Nephron progenitor cell (in vitro differentiated cells): ENCODE measurements at regions not wholly inside any gene's neighbourhood (a gene's known extent, or its start where the extent isn't known, plus 50 kb on each side); places are given as distances from the start of the nearest gene placed in this dataset.
A peak's percentile ranks its signal among the peaks of the same experiment; 100 is the strongest.

Experiments used
- DNase-seq: peaks from one replicate; pipeline ENCODE4 v3.0.0; 2021
- H3K27ac Mint-ChIP-seq: 2 replicates; pipeline ENCODE4 v1.8.0; 2021; ENCODE audit warnings: mild to moderate bottlenecking, moderate library complexity, mixed read lengths
- H3K27me3 Mint-ChIP-seq: 2 replicates; pipeline ENCODE4 v1.8.0; 2021; ENCODE audit warnings: mild to moderate bottlenecking, low read depth, mixed read lengths; ENCODE audit not compliant: poor library complexity
- H3K36me3 Mint-ChIP-seq: 2 replicates; pipeline ENCODE4 v1.8.0; 2021; ENCODE audit warnings: low read depth, mixed read lengths
- H3K4me1 Mint-ChIP-seq: 2 replicates; pipeline ENCODE4 v1.8.0; 2021; ENCODE audit warnings: mixed read lengths
- H3K4me3 Mint-ChIP-seq: 2 replicates; pipeline ENCODE4 v1.8.0; 2021; ENCODE audit warnings: mild to moderate bottlenecking, moderate library complexity, mixed read lengths
- H3K9me3 Mint-ChIP-seq: 2 replicates; pipeline ENCODE4 v1.8.0; 2021; ENCODE audit warnings: mild to moderate bottlenecking, moderate library complexity, mixed read lengths
- CTCF ChIP-seq: fragments of 200-600 bp; sonication (generic); IDR thresholded peaks from 2 replicates; pipeline ENCODE4 v1.5.0; 2021; ENCODE audit warnings: antibody characterized with exemption

DNA sequence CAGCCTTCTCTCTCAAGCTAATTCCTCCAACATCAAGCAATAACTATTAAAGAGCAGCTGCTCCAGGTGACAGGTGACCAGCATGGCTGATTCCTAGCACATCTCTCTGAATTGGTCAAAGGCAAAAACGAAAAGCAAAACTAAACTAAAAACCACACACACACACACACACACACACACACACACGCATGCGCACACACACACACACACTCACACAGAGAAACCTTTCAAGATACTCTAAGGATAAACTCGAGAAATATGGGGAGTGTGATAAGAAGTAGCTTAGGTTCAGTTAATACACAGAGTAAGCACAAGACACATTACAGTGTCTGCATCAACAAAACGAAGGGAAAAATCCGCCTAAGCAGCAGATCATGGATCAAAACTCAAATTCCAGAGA, 74.5 kb upstream of the FZD7 start:
- Mint-ChIP-seq H3K4me1 (peaks cover 65% of the 10 kb centered on the region), H3K9me3 (no peaks in the 10 kb centered on the region), H3K36me3 (no peaks in the 10 kb centered on the region), H3K4me3 (no peak overlapping the region), H3K27ac (no peak overlapping the region), H3K27me3 (peaks cover 8% of the 10 kb centered on the region)
- no peak for DNase-seq
- no peak for TF ChIP-seq CTCF

DNA sequence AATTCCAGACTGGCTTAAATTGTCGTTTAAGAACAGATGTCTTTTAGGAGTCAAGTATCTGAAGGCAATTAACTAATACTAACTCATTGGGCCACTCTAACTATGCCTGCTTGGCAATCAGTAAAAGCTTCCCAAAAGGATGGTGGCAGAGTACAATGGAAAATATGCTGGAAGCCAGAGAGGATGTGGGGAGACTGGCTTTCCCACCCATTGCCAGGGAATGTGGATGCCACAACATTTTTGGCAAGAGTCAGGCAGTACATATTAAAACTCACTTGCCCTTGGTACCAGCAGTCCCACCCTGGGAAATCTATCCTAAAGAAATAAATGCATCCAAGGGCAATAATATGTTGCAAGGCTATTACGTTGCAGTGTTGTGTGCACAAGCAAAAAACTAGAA, 74.0 kb upstream of the FZD7 start:
- H3K27me3 Mint-ChIP-seq: peaks cover 8% of the 10 kb centered on the region
- H3K4me1 Mint-ChIP-seq: peaks cover 65% of the 10 kb centered on the region
- TF ChIP-seq CTCF: no peak
- no peak overlapping the region for H3K27ac Mint-ChIP-seq
- no peak overlapping the region for H3K4me3 Mint-ChIP-seq
- no peak for DNase-seq
- no peaks in the 10 kb centered on the region for H3K36me3 Mint-ChIP-seq
- H3K9me3 Mint-ChIP-seq: no peaks in the 10 kb centered on the region

DNA sequence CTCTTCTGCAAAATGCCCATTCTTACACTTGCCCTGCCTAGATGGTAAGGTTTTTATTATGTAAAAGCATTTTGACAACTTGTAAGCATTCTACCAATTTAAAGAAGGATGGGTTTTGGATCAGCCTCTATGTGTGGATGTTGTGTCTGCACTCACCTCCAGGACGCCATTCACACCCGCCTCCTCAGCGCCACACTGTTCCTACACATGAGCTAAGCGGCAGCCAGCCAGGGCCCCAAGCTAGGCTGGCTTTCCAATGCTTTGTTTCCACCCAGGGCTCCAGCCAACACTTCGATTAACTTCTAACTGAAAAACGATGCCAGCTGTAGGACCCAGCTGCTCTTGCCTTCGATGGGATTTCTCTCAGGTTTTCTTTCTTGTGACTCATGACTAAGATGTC, 73.3 kb upstream of the FZD7 start:
- Mint-ChIP-seq H3K27me3 (peaks cover 8% of the 10 kb centered on the region), H3K9me3 (no peaks in the 10 kb centered on the region), H3K4me1 (peaks cover 67% of the 10 kb centered on the region), H3K27ac (no peak overlapping the region), H3K36me3 (no peaks in the 10 kb centered on the region), H3K4me3 (no peak overlapping the region)
- no peak for DNase-seq
- no peak for TF ChIP-seq CTCF

DNA sequence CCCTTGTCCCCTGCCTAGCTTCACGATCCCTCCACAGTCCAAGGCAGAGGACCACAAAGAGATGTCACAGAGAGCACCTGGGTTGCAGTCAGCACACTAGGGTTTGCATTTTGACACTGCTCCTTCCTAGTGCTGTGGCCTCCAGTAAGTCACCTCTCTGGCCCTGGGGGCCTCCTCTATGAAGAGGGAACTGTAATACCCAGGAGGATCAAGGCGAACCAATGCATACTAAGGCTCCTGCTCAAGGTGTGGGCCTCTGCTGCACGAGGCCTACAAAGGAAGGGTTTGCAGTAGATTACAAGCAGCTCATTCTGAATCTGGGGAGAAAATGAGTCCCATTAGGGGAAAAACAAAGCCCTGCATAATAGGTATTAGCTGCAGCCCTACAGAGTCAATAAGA, 72.3 kb upstream of the FZD7 start:
- no peaks in the 10 kb centered on the region for H3K36me3 Mint-ChIP-seq
- peaks cover 7% of the 10 kb centered on the region for H3K27me3 Mint-ChIP-seq
- no peaks in the 10 kb centered on the region for H3K9me3 Mint-ChIP-seq
- DNase-seq: no peak
- H3K27ac Mint-ChIP-seq: no peak overlapping the region
- TF ChIP-seq CTCF: no peak
- no peak overlapping the region for H3K4me3 Mint-ChIP-seq
- H3K4me1 Mint-ChIP-seq: peaks cover 64% of the 10 kb centered on the region

GRCh38 chr2:201962774-201963562, 70.7 kb upstream of the FZD7 start:
- TF ChIP-seq CTCF: no peak
- Mint-ChIP-seq H3K27ac (peak overlapping the region; percentile 45), H3K4me1 (peaks cover 72% of the 10 kb centered on the region), H3K9me3 (no peaks in the 10 kb centered on the region), H3K4me3 (no peak overlapping the region), H3K27me3 (peaks cover 9% of the 10 kb centered on the region), H3K36me3 (no peaks in the 10 kb centered on the region)
- no peak for DNase-seq

DNA sequence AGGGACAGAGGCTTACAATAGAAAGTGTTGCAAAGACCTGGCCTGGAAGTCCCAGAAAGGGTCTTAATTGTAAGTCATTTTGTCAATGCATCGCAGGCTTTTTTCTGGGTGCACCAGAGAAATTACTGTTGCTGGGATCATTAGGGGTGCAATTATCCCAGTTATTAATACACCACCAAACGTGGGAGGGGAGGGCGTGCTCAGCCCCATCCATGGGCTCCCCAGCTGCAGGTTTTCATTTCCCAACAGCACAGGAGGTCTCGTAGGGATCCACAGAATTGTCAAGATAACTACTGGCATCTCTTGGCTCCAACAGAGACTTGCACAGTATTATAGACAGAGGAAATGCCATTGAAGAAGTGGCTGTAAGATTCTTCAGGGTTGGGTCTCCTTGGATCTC, 69.6 kb upstream of the FZD7 start:
- Mint-ChIP-seq H3K4me1 (peaks cover 81% of the 10 kb centered on the region), H3K9me3 (no peaks in the 10 kb centered on the region), H3K36me3 (no peaks in the 10 kb centered on the region), H3K27me3 (peaks cover 13% of the 10 kb centered on the region), H3K4me3 (no peak overlapping the region), H3K27ac (no peak overlapping the region)
- DNase-seq: no peak
- no peak for TF ChIP-seq CTCF
